Activated CD4-positive, alpha-beta T cell treated with anti-CD3 and anti-CD28 coated beads, Interleukin-2, Interleukin-4, amounts not matched to agents 100 ng/mL and 50 ng/mL, durations not matched to agents 16 hours and 8 hours (primary cell): ENCODE measurements at regions not wholly inside any gene's neighbourhood (a gene's known extent, or its start where the extent isn't known, plus 50 kb on each side); places are given as distances from the start of the nearest gene placed in this dataset.
"Not testable (repeated sequence)": the region's sequence is repeated elsewhere in the genome, so short reads cannot be mapped to it uniquely, and the experiment has no call there.

Source experiments
- DNase-seq: peaks from one replicate; pipeline ENCODE4 v3.0.0-alpha.2; 2020; ENCODE audit warnings: low spot score

DNA sequence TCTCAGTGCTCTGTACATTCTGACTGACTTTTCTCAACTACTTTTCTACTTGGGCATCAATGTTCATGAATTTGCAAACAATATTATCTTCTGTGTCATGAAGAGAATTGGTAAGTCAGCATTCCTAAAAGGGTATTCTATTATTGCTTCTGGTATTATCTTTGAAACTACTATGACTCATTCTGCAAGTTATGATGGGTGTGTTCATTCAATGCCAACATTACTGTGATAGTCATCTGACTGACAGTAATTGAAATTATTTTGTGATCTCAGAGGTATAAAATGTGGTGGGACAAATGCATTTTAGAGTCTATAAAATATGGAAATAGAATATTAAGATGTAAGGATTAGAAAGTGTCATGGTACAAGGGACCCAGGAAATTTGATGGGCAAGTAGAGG, 736.0 kb upstream of the CELF4 start:
- DNase-seq = no peak

DNA sequence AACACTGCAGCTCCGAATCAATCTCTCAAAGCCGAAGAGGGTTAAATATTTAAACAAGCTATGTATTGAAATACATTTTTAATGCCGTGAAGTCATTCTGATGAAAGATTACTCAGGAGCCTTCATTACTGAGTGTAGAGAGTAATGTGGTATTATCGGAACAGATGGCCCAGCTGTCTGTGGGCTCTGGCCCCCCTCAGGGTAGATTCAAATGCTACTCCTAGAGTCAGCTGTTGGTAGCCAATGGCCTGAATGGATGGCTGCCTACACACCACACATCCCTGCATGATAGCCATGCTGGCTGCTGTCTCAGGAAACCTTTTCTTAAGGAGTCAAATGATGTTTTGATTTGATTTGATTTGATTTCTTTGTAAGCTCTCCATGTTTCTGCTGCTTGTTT, 732.3 kb upstream of the CELF4 start:
- no peak for DNase-seq

DNA sequence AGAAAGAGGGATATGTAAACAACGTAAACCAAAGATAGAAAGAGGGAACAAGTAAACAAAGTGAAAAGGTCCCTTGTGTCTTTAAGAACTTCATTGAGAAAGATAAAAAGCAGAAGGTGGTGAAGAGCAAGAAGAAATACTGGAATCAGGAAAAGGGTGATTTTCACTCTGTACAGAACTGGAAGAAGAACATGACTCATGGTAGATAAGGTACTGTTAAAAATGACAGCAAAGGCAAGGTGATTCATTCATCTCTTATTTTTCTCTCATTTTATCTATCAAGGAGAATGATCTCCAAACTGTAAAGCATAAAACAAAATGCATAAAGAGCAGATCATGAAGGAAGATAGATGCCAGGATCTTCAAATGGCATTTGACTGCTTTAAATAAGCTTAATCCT, 724.6 kb upstream of the CELF4 start:
- DNase-seq = no peak

DNA sequence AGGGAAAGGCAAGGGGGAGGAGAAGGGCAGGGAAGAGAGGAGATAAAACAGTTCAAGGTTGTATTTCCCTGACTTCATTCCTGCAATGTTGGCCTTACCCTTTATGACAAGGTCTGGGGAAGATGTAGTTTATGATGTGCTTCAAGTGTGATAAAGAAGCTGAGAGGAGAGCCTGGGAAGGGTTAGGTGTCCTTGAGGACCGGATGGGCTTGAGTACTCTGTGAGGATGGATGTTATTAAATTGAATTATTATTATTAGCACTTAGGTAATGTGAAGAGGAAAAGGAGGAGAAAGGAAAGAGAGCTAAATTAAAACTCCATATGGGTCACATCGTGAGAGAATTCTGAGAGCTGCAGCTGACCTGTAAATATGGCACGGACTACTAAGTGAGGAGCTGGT, 719.4 kb upstream of the CELF4 start:
- DNase-seq = no peak

DNA sequence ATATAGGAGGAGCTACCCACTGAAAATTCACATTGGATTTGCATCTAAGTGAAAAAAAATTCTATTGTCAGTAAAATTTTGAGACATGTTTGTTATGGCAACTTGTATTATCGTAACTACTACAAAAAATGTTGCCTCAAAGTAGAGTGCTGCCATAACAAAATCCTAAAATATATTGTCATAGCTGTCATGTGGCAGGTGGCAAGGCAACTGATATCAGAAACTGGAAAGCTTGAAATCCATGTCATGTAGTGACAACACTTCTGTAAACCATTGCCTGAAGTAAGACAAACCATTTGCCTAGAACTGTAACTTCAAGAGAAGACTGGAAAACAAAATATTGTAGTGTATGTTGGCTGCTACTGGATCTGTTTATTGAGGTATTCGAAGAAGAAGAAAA, 697.5 kb upstream of the CELF4 start:
- DNase-seq = no peak

DNA sequence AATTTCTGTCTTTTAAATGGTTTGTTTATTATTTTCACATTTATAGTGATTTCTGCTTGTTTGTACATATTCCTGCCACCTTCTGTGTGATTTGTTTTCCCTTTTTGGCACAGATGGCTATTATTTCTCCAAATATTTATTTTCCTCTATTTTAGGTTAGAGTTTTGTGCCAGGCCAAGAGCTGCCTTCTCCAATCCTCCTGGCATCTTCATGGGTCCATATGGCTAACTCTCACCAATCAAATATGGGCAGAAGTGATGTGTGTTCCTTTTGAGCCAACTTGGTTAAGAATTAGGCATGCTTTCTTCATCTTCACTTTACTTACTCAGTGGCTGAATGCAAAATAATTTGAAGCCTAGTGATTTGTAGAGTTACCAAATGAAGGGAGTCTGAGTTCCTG, 697.1 kb upstream of the CELF4 start:
- DNase-seq = no peak

DNA sequence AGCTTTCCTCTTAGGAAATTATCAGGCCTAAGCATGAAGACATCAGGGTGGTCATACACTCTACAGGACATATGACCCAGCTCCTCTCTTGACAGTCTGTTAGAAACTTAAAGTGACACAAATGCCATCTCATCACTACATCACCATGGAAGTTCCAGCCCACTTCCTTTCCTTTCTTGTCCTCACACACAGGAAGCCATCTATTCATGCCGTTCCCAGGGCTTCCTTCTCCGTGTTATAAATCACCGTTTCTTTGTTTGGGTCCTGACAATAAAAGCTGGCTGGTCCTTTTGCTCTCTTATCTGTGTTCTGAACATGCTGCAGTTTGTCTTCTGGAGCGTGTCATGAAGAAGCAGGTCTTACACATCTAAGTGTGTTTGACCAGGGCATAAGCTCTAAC, 692.1 kb upstream of the CELF4 start:
- no peak for DNase-seq

DNA sequence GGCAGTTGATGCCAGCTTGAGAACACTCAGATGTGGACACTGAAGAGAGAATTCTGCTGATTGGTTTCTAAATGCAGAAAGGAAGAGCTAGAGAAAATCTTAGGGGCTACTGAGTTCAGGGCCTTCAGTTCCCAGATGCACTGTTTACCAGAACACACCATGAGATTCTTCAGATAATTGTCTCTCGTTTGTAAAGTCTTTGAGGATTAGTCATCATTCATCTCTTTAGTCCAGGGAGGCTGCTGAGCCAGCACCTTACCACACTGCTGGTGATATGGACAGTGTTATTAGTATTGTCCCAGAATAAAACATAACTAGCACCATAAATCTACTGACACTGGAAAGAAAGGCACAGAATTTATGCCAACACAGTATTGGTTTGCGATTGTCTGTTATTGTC, 690.8 kb upstream of the CELF4 start:
- DNase-seq = no peak

DNA sequence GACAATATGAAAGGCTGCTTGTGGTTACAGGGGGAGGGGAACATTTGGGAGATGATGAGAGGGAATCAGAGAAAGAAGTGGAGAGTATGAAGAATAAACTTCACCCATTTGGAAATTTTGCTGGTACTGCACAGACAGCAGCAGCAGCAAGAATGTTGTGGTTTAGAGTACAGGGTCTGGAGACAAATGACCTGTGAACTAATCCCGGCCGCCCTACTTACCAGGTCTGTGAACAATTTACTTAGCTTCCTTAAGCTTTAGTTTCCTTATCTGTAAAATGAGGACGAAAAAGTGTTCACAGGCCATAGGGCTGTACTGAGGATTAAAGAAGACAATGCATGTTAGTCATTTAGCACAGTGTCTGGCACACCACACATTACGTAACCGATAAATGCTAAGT, 685.4 kb upstream of the CELF4 start:
- no peak for DNase-seq

DNA sequence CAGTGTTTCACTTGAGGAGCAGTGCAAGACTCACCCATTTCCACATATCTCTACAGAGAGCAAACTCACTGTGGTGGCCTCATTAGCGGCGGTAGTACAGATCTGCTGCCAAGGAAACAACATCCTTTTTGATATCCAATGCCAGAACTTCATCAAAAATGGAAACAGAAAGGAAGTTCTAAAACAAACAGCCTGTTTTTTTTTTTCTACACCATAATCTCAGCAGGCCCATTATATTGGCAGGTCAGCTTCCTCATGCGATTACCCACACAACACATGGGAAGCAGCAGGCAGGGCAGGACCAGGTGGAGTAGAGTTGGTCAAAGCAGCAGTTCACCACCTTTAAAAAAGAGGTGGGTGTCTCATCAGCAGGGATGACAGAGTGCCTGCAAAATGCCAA, 678.9 kb upstream of the CELF4 start:
- no peak for DNase-seq

DNA sequence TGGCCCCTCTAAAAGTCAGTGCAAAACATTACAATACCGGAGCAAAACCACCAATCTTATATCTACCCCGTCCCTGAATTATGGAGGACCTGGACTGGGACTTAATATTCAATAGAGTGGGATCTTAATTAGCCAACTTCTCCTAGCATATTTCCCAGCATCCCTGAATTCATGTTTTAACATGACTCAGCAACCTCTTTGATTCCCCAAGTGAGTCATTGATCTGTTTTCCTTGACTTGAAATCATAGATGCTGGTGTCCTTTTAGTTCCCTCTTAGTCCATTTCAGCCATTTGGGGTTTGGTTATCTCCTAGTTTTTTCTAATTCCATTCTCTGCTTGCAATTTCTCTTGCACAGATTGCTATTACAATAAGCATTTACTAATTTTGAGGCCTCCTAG, 677.7 kb upstream of the CELF4 start:
- no peak for DNase-seq

DNA sequence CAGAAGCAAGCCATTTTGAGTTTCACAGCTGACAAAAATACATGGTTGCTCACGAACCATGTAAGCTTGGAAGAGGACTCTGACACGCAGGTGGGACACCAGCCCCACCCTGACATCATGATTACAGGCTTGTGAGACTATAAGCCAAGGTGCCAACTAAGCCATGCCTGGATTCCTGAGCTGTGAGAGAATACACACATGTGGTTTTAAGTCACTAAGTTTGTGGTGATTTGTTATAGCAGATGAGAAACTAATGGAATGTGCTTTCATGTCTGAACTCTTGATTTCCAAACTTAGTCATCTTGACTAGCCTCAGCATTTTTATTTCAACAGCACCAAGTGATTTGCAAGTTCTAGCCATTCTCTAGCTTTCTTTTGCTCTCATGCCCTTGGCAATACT, 676.1 kb upstream of the CELF4 start:
- DNase-seq = no peak

DNA sequence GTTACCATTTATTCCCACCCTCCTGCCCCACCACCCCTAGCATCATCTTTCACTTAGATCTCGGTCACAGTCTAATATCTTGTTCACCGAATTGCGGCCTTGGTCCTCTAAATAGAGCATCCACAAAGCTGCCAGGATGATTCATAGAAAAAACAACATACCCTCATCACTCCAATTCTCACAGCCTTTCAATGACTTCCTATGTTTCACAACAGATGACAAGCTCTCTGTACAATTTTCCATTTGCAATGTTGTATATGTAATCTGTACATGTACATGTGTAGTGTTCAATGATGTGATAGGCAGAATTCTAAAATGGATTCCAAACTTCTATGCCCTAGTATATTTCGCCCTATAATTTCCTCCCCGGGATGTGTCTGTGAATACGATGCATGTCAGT, 675.6 kb upstream of the CELF4 start:
- no peak for DNase-seq

DNA sequence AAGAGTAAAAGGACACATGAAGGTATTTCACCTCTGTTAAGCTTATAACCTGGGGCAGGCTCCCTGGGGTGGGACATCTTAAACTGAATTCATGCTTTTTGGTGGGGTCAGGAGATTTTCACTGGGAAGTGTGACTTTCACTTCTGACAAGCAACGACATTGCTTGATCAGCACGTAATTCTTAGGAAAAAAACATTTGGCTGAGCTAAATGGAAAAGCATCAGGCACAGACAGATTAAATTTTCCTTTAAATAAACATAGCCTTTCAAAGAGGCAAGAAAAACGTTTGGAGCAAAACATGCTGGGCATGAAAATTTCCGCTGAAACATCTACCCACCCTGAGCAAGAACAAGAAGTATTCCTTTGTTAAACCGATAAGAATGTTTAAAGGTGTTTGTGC, 674.0 kb upstream of the CELF4 start:
- DNase-seq = no peak

DNA sequence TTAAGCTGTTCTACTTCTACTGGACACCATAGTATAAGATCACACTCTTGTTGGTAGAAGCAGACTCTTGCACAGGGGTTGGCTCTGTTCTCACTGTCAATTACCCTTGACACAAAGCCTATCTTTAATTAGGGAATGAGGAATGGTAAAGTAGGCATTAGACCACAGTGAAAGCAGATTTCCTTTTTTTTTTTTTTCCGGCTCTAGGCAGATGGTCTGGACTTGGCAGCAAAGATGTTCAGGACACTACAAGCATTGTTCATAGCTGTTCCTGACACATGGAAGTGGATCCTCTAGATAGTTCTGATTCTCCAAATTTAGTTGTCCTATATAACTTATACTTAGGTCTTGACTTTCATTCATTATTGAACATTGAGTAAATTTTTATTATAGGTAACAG, 672.2 kb upstream of the CELF4 start:
- DNase-seq = no peak

DNA sequence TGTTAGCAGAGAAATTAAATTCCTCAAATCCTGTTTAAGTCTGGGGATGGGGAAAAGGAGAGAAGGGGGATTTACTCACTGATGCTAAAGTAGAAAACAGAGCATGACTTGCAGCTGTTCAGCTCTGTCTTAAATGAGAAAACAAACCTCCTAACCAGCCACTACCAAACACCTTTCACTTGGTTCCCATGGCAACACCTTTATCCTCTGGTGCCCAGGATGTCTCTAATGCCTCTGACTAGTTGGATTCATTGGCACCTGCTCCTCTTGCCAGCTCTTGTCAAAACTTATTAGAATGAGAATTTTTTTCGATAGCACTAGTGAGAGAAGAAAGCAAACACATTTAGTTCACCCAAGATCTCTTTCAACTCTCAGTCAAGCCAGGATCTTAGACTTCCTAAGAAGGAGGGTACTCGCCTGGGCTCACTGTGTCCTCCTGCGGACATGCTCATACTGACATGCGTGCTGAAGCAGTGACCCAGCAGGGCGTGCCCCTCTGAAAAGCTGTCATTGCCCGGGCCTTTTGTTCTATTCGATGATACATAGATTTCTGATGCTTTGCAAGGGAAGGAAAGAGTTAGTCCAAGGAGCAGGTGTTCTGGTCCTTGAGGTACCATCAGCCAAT, 656.0 kb upstream of the CELF4 start:
- DNase-seq = no peak

DNA sequence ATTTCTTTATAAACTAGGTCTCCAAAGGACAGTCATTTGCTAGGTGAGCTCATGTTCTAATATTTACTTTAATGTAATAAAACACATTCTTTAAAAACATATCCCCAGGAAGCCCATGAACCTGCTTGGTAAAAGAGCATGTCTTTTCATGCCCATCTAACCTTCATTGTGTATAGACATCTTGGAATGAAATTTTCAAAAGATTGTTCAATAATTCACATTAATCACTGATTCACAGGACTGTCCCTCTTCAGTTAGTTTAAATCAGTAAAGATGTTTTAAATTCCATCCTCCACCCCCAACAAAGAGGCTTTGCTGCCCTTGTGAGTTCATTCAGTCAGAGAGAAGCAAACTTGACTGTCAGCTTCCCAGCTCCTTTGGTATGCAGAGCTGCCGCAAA, 633.4 kb upstream of the CELF4 start:
- no peak for DNase-seq

DNA sequence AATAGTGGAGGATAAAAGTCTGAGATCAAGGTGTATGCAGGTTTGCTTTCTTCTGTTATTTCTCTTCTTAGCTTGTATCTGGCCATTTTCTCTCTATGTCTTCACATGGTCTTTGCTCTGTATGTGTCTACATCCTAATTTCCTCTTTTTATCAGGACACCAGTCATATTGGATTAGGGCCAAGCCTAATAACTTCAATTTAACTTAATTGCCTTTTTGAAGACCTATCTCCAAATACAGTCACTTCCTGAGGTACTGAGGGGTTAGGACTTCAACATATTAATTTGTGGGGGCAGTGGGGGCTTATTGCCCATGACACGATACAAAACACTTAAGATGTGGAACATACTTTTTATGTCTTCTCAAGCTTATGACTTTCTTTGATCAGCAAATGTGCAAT, 632.9 kb upstream of the CELF4 start:
- DNase-seq = no peak

DNA sequence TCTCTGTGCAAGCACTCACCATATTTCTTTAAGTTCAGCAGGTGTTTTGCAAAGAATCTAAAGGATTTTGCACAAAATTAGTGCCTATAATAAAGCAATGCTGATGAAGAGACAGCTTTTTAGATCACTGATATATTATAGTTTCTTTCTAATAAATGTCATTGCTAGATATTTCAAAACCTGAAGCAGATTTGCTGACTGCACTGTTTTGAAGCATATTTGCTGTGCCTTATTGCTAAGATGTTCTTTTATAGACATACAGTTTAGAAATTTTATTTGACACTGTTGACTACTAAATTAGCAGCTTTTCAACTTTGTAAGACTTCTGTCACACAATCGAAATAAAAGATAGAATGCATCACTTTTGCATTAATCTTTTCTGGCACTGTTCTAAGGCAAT, 620.9 kb upstream of the CELF4 start:
- no peak for DNase-seq

DNA sequence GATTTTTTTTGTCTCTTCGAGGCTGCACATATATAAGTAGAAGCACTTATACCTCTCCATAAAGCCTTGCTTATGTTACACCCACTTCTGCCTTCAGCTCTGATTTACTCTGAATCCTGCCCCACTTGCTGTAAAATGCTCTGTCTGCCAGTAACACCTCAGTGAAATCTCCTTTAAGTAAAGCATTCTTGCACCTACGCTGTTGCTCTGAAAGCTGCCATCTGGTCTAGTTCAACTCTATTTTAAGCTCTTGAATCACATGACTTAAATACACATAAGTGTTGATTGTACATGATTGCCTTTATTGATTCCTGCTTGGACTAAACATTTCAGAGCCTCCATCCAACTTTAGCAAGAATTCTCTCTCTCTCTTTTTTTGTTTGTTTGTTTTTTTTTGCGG, 609.0 kb upstream of the CELF4 start:
- DNase-seq = no peak

DNA sequence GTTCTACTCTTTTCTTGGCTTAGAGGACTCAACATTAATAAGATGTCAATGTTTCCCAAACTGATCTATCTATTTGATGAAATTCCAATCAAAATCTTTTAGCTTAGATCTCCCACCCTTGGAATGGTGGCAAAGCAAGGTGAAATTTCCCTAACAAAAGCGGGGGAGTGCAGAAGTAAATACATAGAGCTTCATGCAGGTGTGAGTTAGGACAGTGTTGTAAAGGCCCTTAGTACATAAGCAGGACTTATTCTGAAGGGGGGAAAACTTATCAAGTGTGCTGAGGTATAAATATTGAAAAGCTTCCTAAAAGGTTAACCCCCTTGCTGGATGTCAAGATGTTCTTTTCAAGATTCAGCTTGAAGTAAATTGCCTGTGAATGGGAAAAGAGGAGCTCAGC, 608.6 kb upstream of the CELF4 start:
- no peak for DNase-seq

DNA sequence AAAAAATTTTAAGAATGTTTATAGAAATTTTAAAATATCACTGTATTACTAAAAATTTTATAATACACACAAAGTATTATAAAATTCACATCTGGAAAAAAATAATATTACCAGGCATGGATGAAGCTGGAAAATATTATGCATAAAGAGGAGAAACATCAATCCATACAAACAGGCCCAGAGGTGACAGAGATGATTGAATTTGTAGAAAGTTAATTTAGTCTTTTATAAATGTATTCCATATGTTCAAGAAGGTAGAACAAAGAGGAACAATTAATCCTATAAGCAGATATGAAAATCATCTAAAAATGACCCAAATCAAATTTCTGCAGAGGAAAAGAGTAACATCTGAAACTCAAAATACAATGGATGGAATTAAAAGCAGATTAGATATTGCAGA, 605.2 kb upstream of the CELF4 start:
- DNase-seq = no peak

DNA sequence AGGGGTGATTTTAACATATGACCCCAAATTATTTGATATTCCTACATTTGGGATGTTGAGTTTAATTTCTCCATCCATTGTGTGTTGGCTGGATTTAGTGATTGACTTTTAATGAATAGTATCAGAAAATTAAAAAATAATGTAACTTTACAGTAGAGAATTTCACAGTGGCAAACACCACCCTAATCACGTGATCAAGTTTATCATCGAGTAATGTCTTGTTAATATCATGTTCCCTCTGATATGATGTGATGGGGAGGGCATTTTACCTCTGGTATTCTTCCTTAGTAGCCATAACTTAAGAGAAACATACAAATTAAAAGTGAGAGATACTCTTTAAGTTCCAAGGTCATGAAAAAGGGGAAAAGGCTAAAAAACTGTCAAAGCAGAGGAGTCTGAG, 602.0 kb upstream of the CELF4 start:
- no peak for DNase-seq

DNA sequence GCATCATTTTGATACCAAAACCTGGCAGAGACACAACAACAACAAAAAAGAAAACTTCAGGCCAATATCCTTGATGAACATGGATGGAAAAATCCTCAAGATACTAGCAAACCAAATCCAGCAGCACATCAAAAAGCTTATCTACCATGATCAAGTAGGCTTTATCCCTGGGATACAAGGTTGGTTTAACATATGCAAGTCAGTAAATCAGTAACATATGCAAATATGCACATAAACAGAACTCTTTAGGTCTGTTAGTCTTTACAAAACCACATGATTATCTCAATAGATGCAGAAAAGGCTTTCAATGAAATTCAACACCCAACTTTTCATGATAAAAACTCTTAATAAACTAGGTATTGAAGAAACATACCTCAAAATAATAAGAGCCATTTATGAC, 587.5 kb upstream of the CELF4 start:
- DNase-seq = not testable (repeated sequence)

DNA sequence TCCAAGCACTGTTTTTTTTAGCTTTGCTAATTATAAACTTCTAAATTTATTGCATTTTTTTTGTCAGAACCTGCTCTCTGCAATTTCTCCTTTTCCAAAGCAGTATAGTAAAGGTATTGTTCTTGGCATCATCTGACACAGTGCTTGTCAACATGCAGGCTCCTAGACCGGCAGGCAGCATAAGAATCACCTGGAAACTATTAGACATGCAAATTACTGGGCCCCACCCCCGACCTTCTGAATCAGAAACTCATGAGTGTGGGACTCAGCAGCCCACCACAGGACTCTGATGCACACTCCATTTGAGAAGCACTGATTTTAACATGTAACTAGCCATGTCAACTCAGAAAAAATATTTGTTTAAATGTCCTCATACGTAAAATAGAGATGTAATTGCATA, 551.1 kb upstream of the CELF4 start:
- DNase-seq = no peak
